ENCODE measurements at regions not wholly inside any gene's neighbourhood (a gene's known extent, or its start where the extent isn't known, plus 50 kb on each side); places are given as distances from the start of the nearest gene placed in this dataset.

GRCh38 chr6:164072240-164072666, 657.7 kb downstream of the QKI start:
- no peak overlapping the region for H3K4me2 ChIP-seq (ENCODE audit: low read length, poor library complexity, severe bottlenecking)
- no peak overlapping the region for H3K4me3 ChIP-seq (ENCODE audit: insufficient read depth in 1 of 2, low read depth in 1 of 2, low read length in 2 of 2)
- WGBS: no CpG with 5 or more reads among the region's 2 CpGs
- H4K8ac ChIP-seq (ENCODE audit: low read length): no peak overlapping the region
- H4K91ac ChIP-seq (ENCODE audit: low read length): no peak overlapping the region
- H3K27ac ChIP-seq (ENCODE audit: low read length, poor library complexity, severe bottlenecking): no peak overlapping the region
- H2BK120ac ChIP-seq (ENCODE audit: low read depth, low read length): no peak overlapping the region
- H3K27me3 ChIP-seq (ENCODE audit: control insufficient read depth in 1 of 2, insufficient read depth in 1 of 2, low read length in 2 of 2): no peaks in the 10 kb centered on the region
- no peak overlapping the region for H3K14ac ChIP-seq (ENCODE audit: low read length in 2 of 2)
- no peaks in the 10 kb centered on the region for H3K4me1 ChIP-seq (ENCODE audit: control insufficient read depth, insufficient read depth, low read depth, low read length)
- H2AK5ac ChIP-seq (ENCODE audit: low read length, severe bottlenecking): no peak overlapping the region
- H3K36me3 ChIP-seq (ENCODE audit: control insufficient read depth in 1 of 2, insufficient read depth in 2 of 2, low read depth in 1 of 2, low read length in 2 of 2): no peaks in the 10 kb centered on the region
- H2BK12ac ChIP-seq (ENCODE audit: low read length in 2 of 2): no peak overlapping the region
- H2BK5ac ChIP-seq (ENCODE audit: low read depth, low read length, poor library complexity, severe bottlenecking): no peak overlapping the region
- no peak overlapping the region for H2BK15ac ChIP-seq (ENCODE audit: low read depth, poor library complexity, severe bottlenecking)
- no peak overlapping the region for H3K18ac ChIP-seq (ENCODE audit: low read depth in 1 of 2, low read length in 2 of 2)
- no peak overlapping the region for H3K4ac ChIP-seq (ENCODE audit: low read depth in 1 of 2, low read length in 2 of 2)
- H3K23ac ChIP-seq (ENCODE audit: low read length in 2 of 2): no peak overlapping the region
- H3K9ac ChIP-seq (ENCODE audit: low read length): no peak overlapping the region
- no peak overlapping the region for H2AFZ ChIP-seq (ENCODE audit: low read depth, low read length)
- H3K9me3 ChIP-seq (ENCODE audit: control insufficient read depth, low read length): no peaks in the 10 kb centered on the region
- DNase-seq: no peak
- no peaks in the 10 kb centered on the region for H3K79me1 ChIP-seq (replicated peaks; ENCODE audit: low read length, poor library complexity, severe bottlenecking)

- Histone ChIP-seq H2BK5ac (ENCODE audit: low read depth, low read length, poor library complexity, severe bottlenecking) (no peak overlapping the region), H3K27me3 (ENCODE audit: control insufficient read depth in 1 of 2, insufficient read depth in 1 of 2, low read length in 2 of 2) (no peaks in the 10 kb centered on the region), H3K4ac (ENCODE audit: low read depth in 1 of 2, low read length in 2 of 2) (no peak overlapping the region), H2BK12ac (ENCODE audit: low read length in 2 of 2) (no peak overlapping the region), H3K36me3 (ENCODE audit: control insufficient read depth in 1 of 2, insufficient read depth in 2 of 2, low read depth in 1 of 2, low read length in 2 of 2) (no peaks in the 10 kb centered on the region), H2BK120ac (ENCODE audit: low read depth, low read length) (no peak overlapping the region), H3K79me1 (replicated peaks; ENCODE audit: low read length, poor library complexity, severe bottlenecking) (no peaks in the 10 kb centered on the region), H3K27ac (ENCODE audit: low read length, poor library complexity, severe bottlenecking) (no peak overlapping the region), H3K18ac (ENCODE audit: low read depth in 1 of 2, low read length in 2 of 2) (no peak overlapping the region), H4K8ac (ENCODE audit: low read length) (no peak overlapping the region), H3K4me3 (ENCODE audit: insufficient read depth in 1 of 2, low read depth in 1 of 2, low read length in 2 of 2) (no peak overlapping the region), H3K14ac (ENCODE audit: low read length in 2 of 2) (no peak overlapping the region), H3K23ac (ENCODE audit: low read length in 2 of 2) (no peak overlapping the region), H2BK15ac (ENCODE audit: low read depth, poor library complexity, severe bottlenecking) (no peak overlapping the region), H2AFZ (ENCODE audit: low read depth, low read length) (no peak overlapping the region), H3K4me2 (ENCODE audit: low read length, poor library complexity, severe bottlenecking) (no peak overlapping the region), H3K4me1 (ENCODE audit: control insufficient read depth, insufficient read depth, low read depth, low read length) (no peaks in the 10 kb centered on the region), H2AK5ac (ENCODE audit: low read length, severe bottlenecking) (no peak overlapping the region), H3K9me3 (ENCODE audit: control insufficient read depth, low read length) (no peaks in the 10 kb centered on the region), H3K9ac (ENCODE audit: low read length) (peak overlapping the region; percentile 44), H4K91ac (ENCODE audit: low read length) (no peak overlapping the region)
- WGBS: 83% methylated on average over 9 of the region's 11 CpGs
- no peak for DNase-seq
These were observed 655.0 kb downstream of the QKI start for GRCh38 chr6:164069350-164069990.

DNA sequence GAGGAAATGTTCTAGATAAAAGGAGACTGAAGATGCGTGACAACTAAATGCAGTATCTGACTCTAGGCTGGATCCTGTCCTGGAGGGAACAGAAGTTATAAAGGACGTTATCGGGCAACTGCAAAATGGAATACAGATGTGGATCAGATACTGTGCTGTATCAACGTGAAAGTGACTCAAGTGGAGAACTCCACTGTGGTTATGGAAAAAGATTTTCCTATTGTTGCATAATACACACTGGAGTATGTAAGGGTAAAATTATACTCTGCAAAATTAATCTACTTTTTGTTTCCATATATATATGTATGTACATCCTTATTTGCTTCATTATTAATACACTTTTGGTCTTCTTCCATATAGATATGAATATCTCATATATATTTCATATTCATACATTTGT, 654.0 kb downstream of the QKI start:
- Histone ChIP-seq H3K36me3 (ENCODE audit: control insufficient read depth in 1 of 2, insufficient read depth in 2 of 2, low read depth in 1 of 2, low read length in 2 of 2) (no peaks in the 10 kb centered on the region), H3K27ac (ENCODE audit: low read length, poor library complexity, severe bottlenecking) (no peak overlapping the region), H3K4ac (ENCODE audit: low read depth in 1 of 2, low read length in 2 of 2) (no peak overlapping the region), H4K91ac (ENCODE audit: low read length) (no peak overlapping the region), H3K9me3 (ENCODE audit: control insufficient read depth, low read length) (no peaks in the 10 kb centered on the region), H3K23ac (ENCODE audit: low read length in 2 of 2) (no peak overlapping the region), H2BK15ac (ENCODE audit: low read depth, poor library complexity, severe bottlenecking) (no peak overlapping the region), H3K27me3 (ENCODE audit: control insufficient read depth in 1 of 2, insufficient read depth in 1 of 2, low read length in 2 of 2) (no peaks in the 10 kb centered on the region), H3K79me1 (replicated peaks; ENCODE audit: low read length, poor library complexity, severe bottlenecking) (no peaks in the 10 kb centered on the region), H3K9ac (ENCODE audit: low read length) (no peak overlapping the region), H2BK5ac (ENCODE audit: low read depth, low read length, poor library complexity, severe bottlenecking) (no peak overlapping the region), H3K4me1 (ENCODE audit: control insufficient read depth, insufficient read depth, low read depth, low read length) (no peaks in the 10 kb centered on the region), H2AFZ (ENCODE audit: low read depth, low read length) (no peak overlapping the region), H3K18ac (ENCODE audit: low read depth in 1 of 2, low read length in 2 of 2) (no peak overlapping the region), H2AK5ac (ENCODE audit: low read length, severe bottlenecking) (no peak overlapping the region), H3K4me3 (ENCODE audit: insufficient read depth in 1 of 2, low read depth in 1 of 2, low read length in 2 of 2) (peak overlapping the region in 1 of 2 experiments; percentile 22), H2BK120ac (ENCODE audit: low read depth, low read length) (no peak overlapping the region), H4K8ac (ENCODE audit: low read length) (no peak overlapping the region), H3K14ac (ENCODE audit: low read length in 2 of 2) (no peak overlapping the region), H3K4me2 (ENCODE audit: low read length, poor library complexity, severe bottlenecking) (no peak overlapping the region), H2BK12ac (ENCODE audit: low read length in 2 of 2) (no peak overlapping the region)
- 94% methylated on average over 3 of the region's 4 CpGs for WGBS
- no peak for DNase-seq

GRCh38 chr6:164066766-164067165, 652.2 kb downstream of the QKI start:
- no peak overlapping the region for H2AK5ac ChIP-seq (ENCODE audit: low read length, severe bottlenecking)
- no peak overlapping the region for H3K4me3 ChIP-seq (ENCODE audit: insufficient read depth in 1 of 2, low read depth in 1 of 2, low read length in 2 of 2)
- H3K4me2 ChIP-seq (ENCODE audit: low read length, poor library complexity, severe bottlenecking): no peak overlapping the region
- H2BK5ac ChIP-seq (ENCODE audit: low read depth, low read length, poor library complexity, severe bottlenecking): no peak overlapping the region
- no peak overlapping the region for H2BK12ac ChIP-seq (ENCODE audit: low read length in 2 of 2)
- DNase-seq: no peak
- H3K4ac ChIP-seq (ENCODE audit: low read depth in 1 of 2, low read length in 2 of 2): no peak overlapping the region
- H3K23ac ChIP-seq (ENCODE audit: low read length in 2 of 2): no peak overlapping the region
- no peaks in the 10 kb centered on the region for H3K79me1 ChIP-seq (replicated peaks; ENCODE audit: low read length, poor library complexity, severe bottlenecking)
- no peak overlapping the region for H3K18ac ChIP-seq (ENCODE audit: low read depth in 1 of 2, low read length in 2 of 2)
- no peak overlapping the region for H4K8ac ChIP-seq (ENCODE audit: low read length)
- no peak overlapping the region for H4K91ac ChIP-seq (ENCODE audit: low read length)
- no peak overlapping the region for H3K14ac ChIP-seq (ENCODE audit: low read length in 2 of 2)
- H3K9me3 ChIP-seq (ENCODE audit: control insufficient read depth, low read length): no peaks in the 10 kb centered on the region
- H3K36me3 ChIP-seq (ENCODE audit: control insufficient read depth in 1 of 2, insufficient read depth in 2 of 2, low read depth in 1 of 2, low read length in 2 of 2): no peaks in the 10 kb centered on the region
- H2BK120ac ChIP-seq (ENCODE audit: low read depth, low read length): no peak overlapping the region
- H3K4me1 ChIP-seq (ENCODE audit: control insufficient read depth, insufficient read depth, low read depth, low read length): no peaks in the 10 kb centered on the region
- no peaks in the 10 kb centered on the region for H3K27me3 ChIP-seq (ENCODE audit: control insufficient read depth in 1 of 2, insufficient read depth in 1 of 2, low read length in 2 of 2)
- no peak overlapping the region for H3K27ac ChIP-seq (ENCODE audit: low read length, poor library complexity, severe bottlenecking)
- no peak overlapping the region for H2AFZ ChIP-seq (ENCODE audit: low read depth, low read length)
- 97% methylated on average over 5 of the region's 5 CpGs for WGBS
- no peak overlapping the region for H2BK15ac ChIP-seq (ENCODE audit: low read depth, poor library complexity, severe bottlenecking)
- no peak overlapping the region for H3K9ac ChIP-seq (ENCODE audit: low read length)
